ENCODE measurements at regions not wholly inside any gene's neighbourhood (a gene's known extent, or its start where the extent isn't known, plus 50 kb on each side); places are given as distances from the start of the nearest gene placed in this dataset.

- no peak for TF ChIP-seq POLR2A (IDR thresholded peaks at IDR 0.05)
- TF ChIP-seq, protein P1, sequence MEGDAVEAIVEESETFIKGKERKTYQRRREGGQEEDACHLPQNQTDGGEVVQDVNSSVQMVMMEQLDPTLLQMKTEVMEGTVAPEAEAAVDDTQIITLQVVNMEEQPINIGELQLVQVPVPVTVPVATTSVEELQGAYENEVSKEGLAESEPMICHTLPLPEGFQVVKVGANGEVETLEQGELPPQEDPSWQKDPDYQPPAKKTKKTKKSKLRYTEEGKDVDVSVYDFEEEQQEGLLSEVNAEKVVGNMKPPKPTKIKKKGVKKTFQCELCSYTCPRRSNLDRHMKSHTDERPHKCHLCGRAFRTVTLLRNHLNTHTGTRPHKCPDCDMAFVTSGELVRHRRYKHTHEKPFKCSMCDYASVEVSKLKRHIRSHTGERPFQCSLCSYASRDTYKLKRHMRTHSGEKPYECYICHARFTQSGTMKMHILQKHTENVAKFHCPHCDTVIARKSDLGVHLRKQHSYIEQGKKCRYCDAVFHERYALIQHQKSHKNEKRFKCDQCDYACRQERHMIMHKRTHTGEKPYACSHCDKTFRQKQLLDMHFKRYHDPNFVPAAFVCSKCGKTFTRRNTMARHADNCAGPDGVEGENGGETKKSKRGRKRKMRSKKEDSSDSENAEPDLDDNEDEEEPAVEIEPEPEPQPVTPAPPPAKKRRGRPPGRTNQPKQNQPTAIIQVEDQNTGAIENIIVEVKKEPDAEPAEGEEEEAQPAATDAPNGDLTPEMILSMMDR (IDR thresholded peaks at IDR 0.05) = peak in 2 of 4 donors; percentile 8 to 14
Observed at GRCh38 chrX:150146271-150146896, 208.1 kb upstream of the EOLA2 start.

Measured in right lobe of liver (tissue), 4 donors.